SH-SY5Y (cell line): ENCODE measurements at regions not wholly inside any gene's neighbourhood (a gene's known extent, or its start where the extent isn't known, plus 50 kb on each side); places are given as distances from the start of the nearest gene placed in this dataset.
A peak's percentile ranks its signal among the peaks of the same experiment; 100 is the strongest.

Experiments
- GATA2 ChIP-seq: IDR thresholded peaks from 2 replicates; pipeline ENCODE4 v1.6.1; 2011; ENCODE audit warnings: mild to moderate bottlenecking, low read depth, low read length
- GATA3 ChIP-seq: IDR thresholded peaks from 2 replicates; pipeline ENCODE4 v1.6.1; 2011; ENCODE audit warnings: low read depth, mild to moderate bottlenecking, low read length, moderate library complexity

- TF ChIP-seq GATA2 (peak; percentile 28; the same call in 1 of the 2 replicates), GATA3 (no peak)
Observed at GRCh38 chr18:51765606-51766360, 568.3 kb upstream of the MEX3C start.
